GM12874 (cell line): ENCODE measurements at regions not wholly inside any gene's neighbourhood (a gene's known extent, or its start where the extent isn't known, plus 50 kb on each side); places are given as distances from the start of the nearest gene placed in this dataset.

Experiments
- TF ChIP-seq, protein P1 (sequence below): IDR thresholded peaks from 2 replicates; pipeline ENCODE4 v1.5.1; 2011; ENCODE audit warnings: low read depth, mild to moderate bottlenecking, control low read depth, low read length, moderate library complexity; ENCODE audit not compliant: insufficient read depth

DNA sequence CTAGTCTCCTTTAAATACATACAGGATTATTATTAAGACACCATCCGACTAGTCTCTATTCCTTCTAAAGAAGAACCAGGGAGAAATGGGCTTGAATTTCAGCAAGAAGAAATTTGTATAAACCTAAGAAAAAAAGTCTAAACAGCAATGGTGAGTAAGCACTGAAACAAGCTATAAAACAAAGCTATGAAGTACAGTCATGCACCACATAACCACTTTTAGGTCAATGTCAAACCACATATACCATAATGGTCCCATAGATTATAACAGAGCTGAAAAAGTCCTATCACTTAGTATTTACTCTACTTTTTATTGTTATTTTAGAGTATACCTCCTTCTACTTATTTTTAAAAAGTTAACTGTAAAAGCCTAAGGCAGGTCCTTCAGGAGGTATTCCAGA lies 102.0 kb upstream of the NFIB start:
- TF ChIP-seq, protein P1, sequence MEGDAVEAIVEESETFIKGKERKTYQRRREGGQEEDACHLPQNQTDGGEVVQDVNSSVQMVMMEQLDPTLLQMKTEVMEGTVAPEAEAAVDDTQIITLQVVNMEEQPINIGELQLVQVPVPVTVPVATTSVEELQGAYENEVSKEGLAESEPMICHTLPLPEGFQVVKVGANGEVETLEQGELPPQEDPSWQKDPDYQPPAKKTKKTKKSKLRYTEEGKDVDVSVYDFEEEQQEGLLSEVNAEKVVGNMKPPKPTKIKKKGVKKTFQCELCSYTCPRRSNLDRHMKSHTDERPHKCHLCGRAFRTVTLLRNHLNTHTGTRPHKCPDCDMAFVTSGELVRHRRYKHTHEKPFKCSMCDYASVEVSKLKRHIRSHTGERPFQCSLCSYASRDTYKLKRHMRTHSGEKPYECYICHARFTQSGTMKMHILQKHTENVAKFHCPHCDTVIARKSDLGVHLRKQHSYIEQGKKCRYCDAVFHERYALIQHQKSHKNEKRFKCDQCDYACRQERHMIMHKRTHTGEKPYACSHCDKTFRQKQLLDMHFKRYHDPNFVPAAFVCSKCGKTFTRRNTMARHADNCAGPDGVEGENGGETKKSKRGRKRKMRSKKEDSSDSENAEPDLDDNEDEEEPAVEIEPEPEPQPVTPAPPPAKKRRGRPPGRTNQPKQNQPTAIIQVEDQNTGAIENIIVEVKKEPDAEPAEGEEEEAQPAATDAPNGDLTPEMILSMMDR = no peak

DNA sequence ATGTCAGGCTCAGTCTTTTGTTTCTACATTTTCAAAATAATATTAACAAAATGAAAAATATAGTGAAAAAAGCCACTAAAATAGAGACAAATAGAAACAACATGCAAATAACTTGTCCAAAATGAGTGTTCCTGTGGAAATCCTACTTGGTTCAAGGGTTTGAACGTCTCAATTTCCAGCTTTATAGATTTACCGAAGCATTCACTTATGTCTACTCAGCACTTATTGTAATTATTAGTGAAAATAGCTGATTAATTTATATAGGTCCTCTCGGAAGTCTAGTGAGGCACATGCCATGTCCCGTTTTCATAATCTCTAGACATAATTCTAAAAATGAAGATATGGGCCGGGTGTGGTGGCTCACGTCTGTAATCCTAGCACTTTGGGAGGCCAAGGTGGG lies 99.9 kb upstream of the NFIB start:
- TF ChIP-seq, protein P1 = no peak

DNA sequence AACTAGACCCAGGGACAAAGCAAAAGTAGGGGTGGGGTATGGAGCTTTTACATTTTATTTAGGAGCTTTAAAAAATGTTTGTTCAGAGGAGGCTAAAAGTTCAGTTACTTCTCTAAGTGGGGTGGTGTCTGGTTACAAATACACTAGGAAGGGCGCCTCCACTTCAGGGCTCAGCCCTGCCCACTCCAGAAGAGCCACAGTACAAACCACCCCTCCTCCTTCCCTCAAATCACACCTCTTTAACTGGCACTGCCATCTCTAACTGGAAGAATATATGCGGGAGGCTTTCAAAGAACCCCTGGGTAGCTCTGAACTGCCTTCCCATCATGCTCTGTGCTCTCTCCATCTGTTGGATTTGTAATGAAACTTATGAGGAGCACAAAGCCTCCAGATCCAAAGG lies 98.8 kb upstream of the NFIB start:
- TF ChIP-seq, protein P1 = no peak

DNA sequence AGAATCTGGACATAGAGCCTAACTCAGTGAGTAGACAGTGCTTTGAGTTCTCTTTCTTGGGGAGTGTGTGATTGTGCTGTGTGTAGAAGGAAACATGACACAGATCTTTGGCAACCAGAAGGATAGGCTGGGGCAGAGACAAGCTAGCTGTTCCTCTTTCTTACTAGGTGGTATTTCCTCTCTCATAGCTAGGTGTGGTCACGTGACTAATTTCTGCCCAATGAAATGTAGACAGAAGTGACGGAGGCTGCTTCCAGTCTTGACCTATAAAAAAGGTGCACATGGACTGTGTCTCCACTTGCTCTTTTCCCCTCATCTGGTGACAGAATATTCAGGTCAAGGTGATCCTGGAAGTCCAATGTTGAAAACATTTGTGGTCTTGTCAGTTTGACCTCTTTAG lies 92.5 kb upstream of the NFIB start:
- TF ChIP-seq, protein P1 = no peak

DNA sequence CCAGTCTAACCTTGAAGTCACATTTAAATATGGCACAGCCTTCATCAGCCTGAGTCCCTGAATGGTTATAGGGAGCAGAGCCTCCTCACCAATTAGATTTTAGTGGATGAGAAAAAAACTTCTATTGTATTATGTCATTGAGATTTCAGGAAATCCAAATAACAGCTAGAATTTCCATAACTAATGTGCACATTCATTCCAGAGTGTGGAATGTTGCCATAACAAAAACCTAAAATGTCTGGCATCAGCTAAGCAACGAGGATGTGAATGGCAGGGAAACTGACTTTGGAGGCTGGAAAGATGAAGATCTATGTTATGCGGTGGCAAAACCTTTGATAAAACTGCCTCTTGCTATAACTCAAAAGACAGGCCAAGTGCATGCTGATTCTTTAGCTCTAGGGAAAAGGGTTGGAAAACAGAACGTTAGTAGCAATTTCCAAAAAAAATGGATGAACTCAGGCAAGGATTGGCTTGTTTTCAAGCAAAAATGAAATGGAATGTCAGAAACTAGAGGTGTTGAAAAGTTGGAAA lies 91.3 kb upstream of the NFIB start:
- TF ChIP-seq, protein P1 = no peak

DNA sequence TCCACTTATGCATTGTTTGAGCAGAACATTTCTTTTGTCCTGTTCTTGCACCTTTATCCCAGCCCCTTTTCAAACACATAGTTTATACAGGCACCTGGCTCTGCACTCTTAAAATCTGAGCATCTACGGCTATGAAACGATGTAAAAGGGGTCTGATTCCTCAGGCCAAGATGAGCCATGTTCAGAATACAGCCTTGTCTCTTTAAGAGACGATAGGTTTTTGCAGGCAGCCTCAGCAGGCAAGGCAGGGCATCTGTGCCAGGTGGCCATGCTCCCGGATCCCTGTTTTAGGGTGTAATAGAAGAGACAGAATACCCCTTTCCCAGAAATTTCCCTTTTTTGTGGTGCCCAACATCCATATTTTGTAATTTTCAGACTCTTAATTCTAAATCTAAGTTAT lies 89.1 kb upstream of the NFIB start:
- TF ChIP-seq, protein P1 = no peak

DNA sequence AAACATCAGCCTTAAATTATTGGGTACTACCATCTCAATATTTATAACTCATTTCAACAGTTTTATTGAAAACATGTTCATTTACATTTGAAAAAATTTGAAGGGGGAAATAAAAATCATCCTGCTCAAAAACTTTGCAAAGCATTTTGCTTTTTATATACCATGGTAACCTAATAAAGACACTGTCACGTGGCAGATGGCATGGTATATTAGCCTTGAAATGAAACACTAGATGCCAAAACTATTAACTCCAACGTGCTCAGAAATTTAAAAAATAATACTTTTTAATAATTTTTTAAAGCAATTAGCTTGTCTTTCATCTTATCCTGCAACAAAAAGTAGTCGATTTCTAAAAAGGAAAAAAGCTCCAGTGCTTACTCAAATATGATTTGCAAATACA lies 88.6 kb upstream of the NFIB start:
- TF ChIP-seq, protein P1 = no peak

DNA sequence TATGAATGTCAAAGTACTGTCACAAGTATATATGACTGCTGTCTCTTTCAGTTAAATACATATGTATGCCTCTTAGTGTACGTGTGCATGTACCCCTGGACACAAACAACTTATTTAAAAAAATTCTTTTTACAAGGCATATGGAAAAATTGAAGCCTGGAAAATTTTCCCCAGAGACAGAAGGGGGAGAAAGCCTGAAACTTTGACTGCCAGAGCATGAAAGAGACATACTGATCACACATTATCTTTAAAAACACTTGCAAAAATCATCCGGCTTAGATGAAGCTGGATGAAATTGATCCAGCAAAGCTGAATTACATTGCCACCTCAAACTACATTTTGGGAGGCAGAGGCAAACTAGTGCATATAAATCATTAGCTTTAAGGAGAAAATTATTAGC lies 88.0 kb upstream of the NFIB start:
- TF ChIP-seq, protein P1 = no peak
